HG03432 (cell line): ENCODE measurements at regions not wholly inside any gene's neighbourhood (a gene's known extent, or its start where the extent isn't known, plus 50 kb on each side); places are given as distances from the start of the nearest gene placed in this dataset.

ENCODE experiments used
- ATAC-seq: cut with Tn5 transposase; IDR thresholded peaks from one replicate; pipeline ENCODE4 v1.9.1; 2021; ENCODE audit warnings: mild to moderate bottlenecking, moderate library complexity; ENCODE audit not compliant: unreplicated experiment

GRCh38 chr9:13513286-13513685, 233.8 kb upstream of the MPDZ start:
- no peak for ATAC-seq

- ATAC-seq: no peak
Measured at GRCh38 chr9:13508681-13509080, 229.2 kb upstream of the MPDZ start.

GRCh38 chr9:13508086-13508485, 228.6 kb upstream of the MPDZ start:
- ATAC-seq: no peak

- no peak for ATAC-seq
Measured at GRCh38 chr9:13505797-13506196, 226.3 kb upstream of the MPDZ start.

- ATAC-seq: no peak
Measured at GRCh38 chr9:13503599-13503998, 224.1 kb upstream of the MPDZ start.

- ATAC-seq: no peak
Measured at GRCh38 chr9:13502484-13502883, 223.0 kb upstream of the MPDZ start.

GRCh38 chr9:13501018-13501417, 221.5 kb upstream of the MPDZ start:
- ATAC-seq: no peak

GRCh38 chr9:13500034-13500433, 220.5 kb upstream of the MPDZ start:
- no peak for ATAC-seq

GRCh38 chr9:13493697-13494096, 214.2 kb upstream of the MPDZ start:
- ATAC-seq: no peak

GRCh38 chr9:13491493-13492424, 212.3 kb upstream of the MPDZ start:
- ATAC-seq: no peak

GRCh38 chr9:13491138-13491492, 211.6 kb upstream of the MPDZ start:
- ATAC-seq: no peak

GRCh38 chr9:13487936-13488335, 208.4 kb upstream of the MPDZ start:
- no peak for ATAC-seq

GRCh38 chr9:13487498-13487897, 208.0 kb upstream of the MPDZ start:
- no peak for ATAC-seq

GRCh38 chr9:13487071-13487470, 207.6 kb upstream of the MPDZ start:
- ATAC-seq: no peak

- no peak for ATAC-seq
Measured at GRCh38 chr9:13485068-13485596, 205.6 kb upstream of the MPDZ start.

- ATAC-seq: no peak
Measured at GRCh38 chr9:13484186-13484585, 204.7 kb upstream of the MPDZ start.

- ATAC-seq: no peak
Measured at GRCh38 chr9:13481274-13481673, 201.8 kb upstream of the MPDZ start.

- ATAC-seq: no peak
Measured at GRCh38 chr9:13480693-13481092, 201.2 kb upstream of the MPDZ start.

- ATAC-seq: no peak
Measured at GRCh38 chr9:13479096-13479495, 199.6 kb upstream of the MPDZ start.

GRCh38 chr9:13478639-13479038, 199.1 kb upstream of the MPDZ start:
- no peak for ATAC-seq

- ATAC-seq: no peak
Measured at GRCh38 chr9:13478160-13478559, 198.7 kb upstream of the MPDZ start.

GRCh38 chr9:13470836-13471235, 191.3 kb upstream of the MPDZ start:
- ATAC-seq: no peak

- ATAC-seq: no peak
Measured at GRCh38 chr9:13467157-13467556, 187.7 kb upstream of the MPDZ start.
